HG02973 (cell line): ENCODE measurements at regions not wholly inside any gene's neighbourhood (a gene's known extent, or its start where the extent isn't known, plus 50 kb on each side); places are given as distances from the start of the nearest gene placed in this dataset.

ENCODE experiments used
- ATAC-seq: cut with Tn5 transposase; IDR thresholded peaks from one replicate; pipeline ENCODE4 v1.9.1; 2021; ENCODE audit warnings: moderate library complexity; ENCODE audit not compliant: unreplicated experiment

DNA sequence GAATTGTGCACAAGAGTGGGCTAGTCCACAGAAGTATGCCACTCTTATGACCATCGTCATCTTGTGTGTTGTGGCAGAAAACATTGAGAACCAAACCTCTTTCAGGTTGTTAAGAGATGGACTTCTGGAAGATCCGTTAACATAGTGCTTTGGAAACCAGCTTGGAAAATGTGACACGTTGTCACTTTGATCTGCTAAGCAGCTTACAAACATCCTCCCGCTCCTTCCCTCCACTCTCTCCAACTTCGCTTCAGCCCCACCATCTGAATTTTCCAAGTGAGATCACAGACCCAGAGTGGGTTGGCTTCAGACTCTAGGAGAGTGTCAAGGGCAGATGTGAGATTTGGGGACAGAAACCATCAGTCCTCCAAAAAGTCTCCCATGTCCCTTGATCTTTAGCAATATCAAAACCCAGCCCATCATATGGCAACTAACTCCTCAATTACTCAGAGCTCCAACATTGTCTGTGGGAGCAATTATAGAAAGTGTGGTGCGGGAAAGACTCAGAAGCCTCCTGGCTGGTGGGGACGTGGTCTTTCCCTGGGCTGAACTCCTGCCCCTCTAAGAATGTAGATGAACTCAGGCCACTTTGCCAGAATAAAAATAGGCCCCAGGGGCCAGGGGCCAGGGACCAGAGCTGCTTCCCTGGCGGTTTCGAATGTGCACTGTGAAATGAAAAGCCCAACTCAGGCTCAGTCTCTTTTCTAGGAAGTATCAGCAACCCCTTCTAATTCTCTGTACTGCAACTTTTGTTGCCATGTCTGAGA is 129.5 kb downstream of the SLC38A6 start:
- no peak for ATAC-seq

- ATAC-seq = no peak
These were observed 128.2 kb downstream of the SLC38A6 start for GRCh38 chr14:61109288-61109687.

GRCh38 chr14:61108496-61109141 is 127.6 kb downstream of the SLC38A6 start:
- no peak for ATAC-seq

DNA sequence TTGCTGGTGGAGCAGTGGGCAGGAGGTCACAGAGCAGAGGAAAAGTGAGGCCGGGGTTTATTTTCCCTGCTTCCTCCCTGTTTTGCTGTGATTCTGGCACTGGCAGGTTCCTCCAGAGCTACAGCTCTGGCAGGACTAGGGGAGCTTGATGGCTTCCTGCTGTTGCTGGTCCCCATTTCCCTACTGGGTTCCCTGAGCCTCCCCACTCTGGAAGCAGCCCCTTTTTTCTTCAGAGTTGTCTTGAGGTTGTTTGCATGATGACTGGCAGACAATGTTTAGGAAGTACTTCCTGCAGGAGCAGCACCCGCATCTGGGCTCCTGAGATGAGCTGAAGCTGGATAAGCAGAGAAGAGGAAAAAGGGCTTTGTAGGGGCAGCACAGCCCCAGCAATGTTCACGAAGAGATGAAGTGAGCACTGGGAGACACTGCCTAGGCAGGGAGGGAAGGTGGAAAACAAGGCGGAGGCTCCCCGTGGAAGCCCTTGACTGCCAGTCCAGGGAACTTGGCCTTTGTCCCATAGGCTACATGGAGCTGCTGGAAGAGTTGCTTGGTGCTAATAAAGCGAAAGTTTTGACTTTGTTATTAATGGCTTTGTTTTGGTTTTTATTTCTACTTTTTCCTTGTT is 126.9 kb downstream of the SLC38A6 start:
- no peak for ATAC-seq

GRCh38 chr14:61106959-61107641 is 126.1 kb downstream of the SLC38A6 start:
- no peak for ATAC-seq

GRCh38 chr14:61106271-61106958 is 125.4 kb downstream of the SLC38A6 start:
- ATAC-seq = no peak

- no peak for ATAC-seq
These were observed 123.3 kb downstream of the SLC38A6 start for GRCh38 chr14:61104358-61104757.

- ATAC-seq = peak; percentile 65
These were observed 122.7 kb downstream of the SLC38A6 start for GRCh38 chr14:61103541-61104339.

DNA sequence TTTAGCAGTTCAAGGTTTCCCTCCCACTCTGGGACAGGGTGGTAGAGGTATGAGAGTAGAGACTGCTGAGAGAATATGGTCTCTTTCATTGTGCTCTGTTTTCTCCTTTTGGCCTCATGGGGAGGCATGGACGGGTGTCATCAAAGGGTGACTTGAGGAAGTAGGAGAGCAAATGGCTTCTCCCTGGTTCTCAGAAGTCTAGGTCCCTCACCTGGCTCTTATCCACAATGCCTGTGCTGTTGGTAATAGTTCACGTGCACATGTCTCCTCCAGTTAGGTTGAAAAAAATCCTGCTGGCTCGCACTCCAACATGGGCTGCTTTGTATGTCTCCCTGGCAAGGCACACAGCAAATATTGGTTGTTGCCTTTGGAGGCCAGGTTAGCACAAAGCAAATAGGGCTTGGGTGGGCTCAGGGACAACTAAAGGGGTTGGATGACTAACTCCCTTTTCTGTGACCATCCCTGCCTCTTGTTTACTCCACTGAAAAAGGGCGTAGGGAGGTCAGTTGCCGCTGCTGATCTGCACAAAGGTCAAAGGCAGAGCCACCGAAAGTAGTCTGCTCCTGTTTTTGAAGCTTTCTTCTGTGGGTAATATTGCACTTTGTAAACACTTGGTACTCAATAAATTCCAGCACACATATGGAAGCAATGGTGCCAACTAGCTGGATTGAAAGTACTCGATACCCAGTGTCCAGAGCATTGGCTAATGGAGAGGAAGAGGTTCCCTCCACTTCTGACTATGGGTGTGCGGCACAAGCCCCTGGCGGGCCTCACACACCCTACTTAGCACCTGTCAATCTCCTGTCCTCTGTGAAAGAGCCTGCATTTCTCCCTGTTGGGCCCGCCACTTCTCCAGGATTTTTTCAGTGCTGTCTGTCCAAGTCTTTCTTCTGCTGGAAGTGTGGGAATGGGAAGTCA is 121.8 kb downstream of the SLC38A6 start:
- no peak for ATAC-seq
